PC-9 (cell line): ENCODE measurements at regions not wholly inside any gene's neighbourhood (a gene's known extent, or its start where the extent isn't known, plus 50 kb on each side); places are given as distances from the start of the nearest gene placed in this dataset.

ENCODE experiments used
- BruUV-seq: library from RNA; stranded (reverse); fragments of 400-500 nt; replicated peaks from 2 replicates; lab custom pipeline; 2021; lab: Mats Ljungman, UMichigan
- CTCF ChIA-PET: fragments of 300-600 bp; sonication (Branson Sonifier 250); formaldehyde crosslinking; loops from one replicate; lab custom pipeline; 2022; ENCODE audit warnings: antibody characterized with exemption; lab: Charles Lee
- POLR2A ChIA-PET: fragments of 300-600 bp; sonication (Branson Sonifier 250); formaldehyde crosslinking; loops from one replicate; lab custom pipeline; 2022; ENCODE audit warnings: antibody characterized with exemption; ENCODE audit not compliant: unreplicated experiment; lab: Charles Lee
- DNase-seq, 2 experiments: peaks; one replicate each; pipeline versions ENCODE4 v3.0.0 to v3.0.0-alpha.2; 2015 to 2022; ENCODE audit warnings: mixed read lengths in 1 of 2
- H2AFZ ChIP-seq: fragments of 200-600 bp; sonication (generic); 2 replicates; pipeline ENCODE4 v1.8.1; 2017; ENCODE audit warnings: antibody characterized with exemption
- H3F3A ChIP-seq: fragments of 200-600 bp; sonication (generic); 2 replicates; pipeline ENCODE4 v1.8.1; 2017; ENCODE audit warnings: antibody characterized with exemption, mild to moderate bottlenecking, low read depth; ENCODE audit not compliant: insufficient read depth
- H3K27ac ChIP-seq: fragments of 200-600 bp; sonication (generic); 2 replicates; pipeline ENCODE4 v1.6.1; 2016; ENCODE audit warnings: mixed run types
- H3K27me3 ChIP-seq: fragments of 200-600 bp; sonication (generic); 2 replicates; pipeline ENCODE4 v1.6.1; 2016; ENCODE audit warnings: low read depth, mixed run types; ENCODE audit not compliant: insufficient read depth
- H3K36me3 ChIP-seq: fragments of 200-600 bp; sonication (generic); 2 replicates; pipeline ENCODE4 v1.6.1; 2016; ENCODE audit warnings: low read depth, mixed run types
- H3K4me1 ChIP-seq: fragments of 200-600 bp; sonication (generic); replicated peaks from 2 replicates; pipeline ENCODE4 v1.6.1; 2016; ENCODE audit warnings: mixed run types; ENCODE audit not compliant: insufficient read depth
- H3K4me2 ChIP-seq: fragments of 200-600 bp; sonication (generic); 2 replicates; pipeline ENCODE4 v1.6.1; 2017; ENCODE audit warnings: mixed run types
- H3K4me3 ChIP-seq: fragments of 200-600 bp; sonication (generic); 2 replicates; pipeline ENCODE4 v1.6.1; 2016; ENCODE audit warnings: mixed run types
- H3K79me2 ChIP-seq: fragments of 200-600 bp; sonication (generic); 2 replicates; pipeline ENCODE4 v1.6.1; 2017; ENCODE audit warnings: low read depth, mixed run types
- H3K9me2 ChIP-seq: fragments of 200-600 bp; sonication (generic); 2 replicates; pipeline ENCODE4 v1.8.1; 2017; ENCODE audit warnings: mild to moderate bottlenecking; ENCODE audit not compliant: insufficient read depth
- H3K9me3 ChIP-seq: fragments of 200-600 bp; sonication (generic); 2 replicates; pipeline ENCODE4 v1.8.1; 2016; ENCODE audit warnings: low read depth; ENCODE audit not compliant: insufficient read depth
- H4K20me1 ChIP-seq: fragments of 200-600 bp; sonication (generic); 2 replicates; pipeline ENCODE4 v1.8.1; 2017; ENCODE audit not compliant: insufficient read depth
- EZH2 ChIP-seq: fragments of 200-600 bp; sonication (generic); IDR thresholded peaks from 2 replicates; pipeline ENCODE4 v1.8.0; 2017; ENCODE audit warnings: antibody characterized with exemption, low read depth
- intact Hi-C: fragments of 100-400 bp; cut with micrococcal nuclease; formaldehyde crosslinking; loops from one replicate; pipeline ENCODE4 v1.10.0; 2022; ENCODE audit not compliant: unreplicated experiment
- TF ChIP-seq, protein P1 (sequence below): fragments of 200-600 bp; sonication (generic); conservative IDR thresholded peaks from 2 replicates; pipeline ENCODE4 v1.6.1; 2017; ENCODE audit warnings: mixed run types, antibody characterized with exemption, mild to moderate bottlenecking, moderate library complexity

DNA sequence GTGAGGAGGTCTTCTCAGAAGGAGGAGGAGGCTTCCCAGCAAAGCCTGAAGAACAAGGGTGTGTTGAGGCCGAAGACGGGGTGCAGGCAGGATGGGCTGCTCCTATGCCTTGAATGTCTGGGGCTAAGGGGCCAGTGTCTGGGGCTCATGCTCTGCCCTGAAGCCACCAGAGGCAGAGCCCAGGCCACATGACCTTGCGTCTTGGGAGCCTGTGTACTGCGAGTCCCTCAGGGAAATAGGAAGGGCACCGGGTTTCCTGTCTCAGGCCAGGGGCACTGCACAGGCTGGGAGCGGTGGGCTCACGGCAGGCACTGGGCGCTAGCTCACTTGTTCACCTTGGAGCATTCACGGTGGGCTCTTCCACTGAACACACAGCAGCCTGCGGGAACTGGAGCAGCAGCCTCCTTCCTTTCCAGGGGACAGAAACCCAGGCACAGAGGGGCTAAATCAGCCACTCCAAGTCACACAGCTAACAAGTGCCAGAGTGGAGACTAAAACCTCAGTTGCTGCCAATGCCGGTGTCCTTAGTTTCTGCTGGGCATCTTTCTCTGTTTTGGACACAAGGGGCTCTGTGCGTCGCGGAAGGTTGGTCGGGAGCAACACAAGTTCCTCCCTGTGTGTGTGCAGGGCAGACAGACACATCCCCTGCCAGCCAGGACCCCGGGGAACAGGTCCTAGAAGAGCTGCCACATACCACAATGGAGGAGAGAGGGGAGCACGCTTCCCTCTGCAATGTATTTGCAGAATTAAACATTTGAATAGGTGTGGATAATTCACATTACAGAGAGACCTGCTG lies 104.8 kb upstream of the C1orf174 start:
- peaks cover 99% of the 10 kb centered on the region for H3K27me3 ChIP-seq
- no peaks in the 10 kb centered on the region for H3K4me1 ChIP-seq
- POLR2A ChIA-PET: no interaction called here
- no peaks in the 10 kb centered on the region for H4K20me1 ChIP-seq
- H3K4me3 ChIP-seq: no peak overlapping the region
- TF ChIP-seq EZH2: no peak
- TF ChIP-seq, protein P1, sequence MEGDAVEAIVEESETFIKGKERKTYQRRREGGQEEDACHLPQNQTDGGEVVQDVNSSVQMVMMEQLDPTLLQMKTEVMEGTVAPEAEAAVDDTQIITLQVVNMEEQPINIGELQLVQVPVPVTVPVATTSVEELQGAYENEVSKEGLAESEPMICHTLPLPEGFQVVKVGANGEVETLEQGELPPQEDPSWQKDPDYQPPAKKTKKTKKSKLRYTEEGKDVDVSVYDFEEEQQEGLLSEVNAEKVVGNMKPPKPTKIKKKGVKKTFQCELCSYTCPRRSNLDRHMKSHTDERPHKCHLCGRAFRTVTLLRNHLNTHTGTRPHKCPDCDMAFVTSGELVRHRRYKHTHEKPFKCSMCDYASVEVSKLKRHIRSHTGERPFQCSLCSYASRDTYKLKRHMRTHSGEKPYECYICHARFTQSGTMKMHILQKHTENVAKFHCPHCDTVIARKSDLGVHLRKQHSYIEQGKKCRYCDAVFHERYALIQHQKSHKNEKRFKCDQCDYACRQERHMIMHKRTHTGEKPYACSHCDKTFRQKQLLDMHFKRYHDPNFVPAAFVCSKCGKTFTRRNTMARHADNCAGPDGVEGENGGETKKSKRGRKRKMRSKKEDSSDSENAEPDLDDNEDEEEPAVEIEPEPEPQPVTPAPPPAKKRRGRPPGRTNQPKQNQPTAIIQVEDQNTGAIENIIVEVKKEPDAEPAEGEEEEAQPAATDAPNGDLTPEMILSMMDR: no peak
- CTCF ChIA-PET: no interaction called here
- BruUV-seq: no TSS peak
- H3K4me2 ChIP-seq: no peak overlapping the region
- H3K9me2 ChIP-seq: no peaks in the 10 kb centered on the region
- no peaks in the 10 kb centered on the region for H3F3A ChIP-seq
- intact Hi-C loops: no loop called here
- no peaks in the 10 kb centered on the region for H3K36me3 ChIP-seq
- no peak for DNase-seq
- no peak overlapping the region for H2AFZ ChIP-seq
- no peak overlapping the region for H3K27ac ChIP-seq
- no peaks in the 10 kb centered on the region; the same call in none of the 2 replicates for H3K9me3 ChIP-seq
- H3K79me2 ChIP-seq: no peaks in the 10 kb centered on the region

DNA sequence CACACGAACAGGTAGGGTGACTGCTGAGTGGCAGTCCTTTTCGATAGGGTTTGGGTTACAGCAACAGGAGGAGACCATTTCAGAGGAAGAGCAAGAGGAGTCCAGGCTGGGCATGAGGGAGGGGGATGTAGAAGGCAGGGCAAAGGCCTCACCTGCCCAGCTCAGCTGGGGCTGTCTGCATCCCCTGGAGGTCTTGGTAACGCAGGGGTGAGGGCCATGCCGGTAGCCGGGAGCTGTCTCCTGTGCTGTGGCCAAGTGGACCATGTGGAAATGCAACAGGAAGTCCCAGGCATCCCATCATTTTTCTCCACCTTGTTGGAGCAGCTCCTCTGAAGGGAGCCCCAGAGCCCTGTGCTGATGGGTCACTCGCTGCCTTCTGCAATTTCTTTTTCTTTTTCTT lies 105.4 kb upstream of the C1orf174 start:
- CTCF ChIA-PET: no interaction called here

DNA sequence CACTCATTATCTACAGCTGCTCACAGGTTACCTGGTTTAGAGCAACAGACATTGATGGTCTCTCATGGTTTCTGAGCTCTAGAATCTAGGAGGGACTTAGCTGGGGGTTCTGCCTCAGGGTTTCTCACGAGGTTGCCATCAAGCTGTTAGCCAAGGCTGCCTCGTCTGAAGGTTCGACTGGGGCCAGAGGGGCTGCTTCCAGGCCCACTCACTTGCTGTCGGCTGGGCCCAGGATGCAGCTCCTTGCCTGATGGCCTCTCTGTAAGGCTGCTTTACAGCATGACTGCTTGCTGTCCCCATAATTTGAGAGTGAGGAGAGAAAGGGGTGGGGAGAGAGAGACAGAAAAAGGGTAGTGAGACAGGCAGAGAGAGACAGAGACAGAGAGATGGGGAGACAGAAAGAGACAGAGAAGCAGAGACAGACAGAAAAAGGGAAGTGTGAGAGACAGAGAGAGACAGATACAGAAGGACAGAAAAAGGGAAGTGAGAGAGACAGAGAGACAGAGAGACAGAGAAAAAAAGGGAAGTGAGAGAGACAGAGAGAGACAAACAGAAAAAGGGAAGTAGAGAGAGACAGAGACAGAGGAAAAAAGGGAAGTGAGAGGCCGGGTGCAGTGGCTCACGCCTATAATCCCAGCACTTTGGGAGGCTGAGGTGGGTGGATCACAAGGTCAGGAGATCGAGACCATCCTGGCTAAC lies 106.8 kb upstream of the C1orf174 start:
- Histone ChIP-seq H3K27me3 (peaks cover 99% of the 10 kb centered on the region), H3K27ac (no peak overlapping the region), H4K20me1 (no peaks in the 10 kb centered on the region), H3K9me3 (no peaks in the 10 kb centered on the region; the same call in none of the 2 replicates), H3K4me3 (no peak overlapping the region), H3F3A (no peaks in the 10 kb centered on the region), H3K9me2 (no peaks in the 10 kb centered on the region), H2AFZ (no peak overlapping the region), H3K79me2 (no peaks in the 10 kb centered on the region), H3K4me1 (no peaks in the 10 kb centered on the region), H3K4me2 (no peak overlapping the region), H3K36me3 (no peaks in the 10 kb centered on the region)
- BruUV-seq: no TSS peak
- no peak for DNase-seq
- POLR2A ChIA-PET: no interaction called here
- intact Hi-C loops: no loop called here
- CTCF ChIA-PET: no interaction called here
- no peak for TF ChIP-seq EZH2
- TF ChIP-seq, protein P1: no peak

More for the DNA sequence above, 105.4 kb upstream of the C1orf174 start:
- Histone ChIP-seq H3K4me3 (no peak overlapping the region), H3F3A (no peaks in the 10 kb centered on the region), H3K9me2 (no peaks in the 10 kb centered on the region), H3K79me2 (no peaks in the 10 kb centered on the region), H3K4me1 (no peaks in the 10 kb centered on the region), H2AFZ (no peak overlapping the region), H3K27ac (no peak overlapping the region), H3K36me3 (no peaks in the 10 kb centered on the region), H4K20me1 (no peaks in the 10 kb centered on the region), H3K9me3 (no peaks in the 10 kb centered on the region; the same call in none of the 2 replicates), H3K27me3 (peaks cover 99% of the 10 kb centered on the region), H3K4me2 (no peak overlapping the region)
- POLR2A ChIA-PET: no interaction called here
- DNase-seq: no peak
- TF ChIP-seq, protein P1: no peak
- no peak for TF ChIP-seq EZH2
- intact Hi-C loops: no loop called here
- BruUV-seq: no TSS peak
